ENCODE measurements at regions not wholly inside any gene's neighbourhood (a gene's known extent, or its start where the extent isn't known, plus 50 kb on each side); places are given as distances from the start of the nearest gene placed in this dataset.

DNA sequence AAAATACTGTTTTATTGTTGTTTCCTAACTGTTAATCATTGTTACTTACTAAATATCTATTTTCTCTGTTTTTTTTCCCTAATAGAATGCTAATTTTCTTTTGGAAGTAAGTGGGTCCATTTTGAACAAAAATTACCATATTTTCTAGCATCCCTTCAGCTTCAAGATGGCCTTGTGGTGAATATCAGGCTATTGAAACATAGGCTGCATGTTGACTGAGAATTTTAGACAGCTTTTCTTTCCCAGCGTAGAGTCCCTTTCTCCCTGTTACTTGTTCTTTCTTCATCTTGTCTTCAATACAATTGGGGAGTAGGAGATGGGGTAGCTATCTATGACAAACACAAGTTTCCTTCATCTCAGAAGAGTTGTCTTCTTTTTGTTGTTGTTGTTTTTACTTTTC lies 397.0 kb downstream of the DOK5 start:
- Histone ChIP-seq H3K4me1 (no peaks in the 10 kb centered on the region), H3K27me3 (no peaks in the 10 kb centered on the region), H3K36me3 (no peaks in the 10 kb centered on the region), H3K9me3 (no peaks in the 10 kb centered on the region), H3K4me3 (no peak overlapping the region), H3K27ac (no peak overlapping the region)
- TF ChIP-seq, protein P1, sequence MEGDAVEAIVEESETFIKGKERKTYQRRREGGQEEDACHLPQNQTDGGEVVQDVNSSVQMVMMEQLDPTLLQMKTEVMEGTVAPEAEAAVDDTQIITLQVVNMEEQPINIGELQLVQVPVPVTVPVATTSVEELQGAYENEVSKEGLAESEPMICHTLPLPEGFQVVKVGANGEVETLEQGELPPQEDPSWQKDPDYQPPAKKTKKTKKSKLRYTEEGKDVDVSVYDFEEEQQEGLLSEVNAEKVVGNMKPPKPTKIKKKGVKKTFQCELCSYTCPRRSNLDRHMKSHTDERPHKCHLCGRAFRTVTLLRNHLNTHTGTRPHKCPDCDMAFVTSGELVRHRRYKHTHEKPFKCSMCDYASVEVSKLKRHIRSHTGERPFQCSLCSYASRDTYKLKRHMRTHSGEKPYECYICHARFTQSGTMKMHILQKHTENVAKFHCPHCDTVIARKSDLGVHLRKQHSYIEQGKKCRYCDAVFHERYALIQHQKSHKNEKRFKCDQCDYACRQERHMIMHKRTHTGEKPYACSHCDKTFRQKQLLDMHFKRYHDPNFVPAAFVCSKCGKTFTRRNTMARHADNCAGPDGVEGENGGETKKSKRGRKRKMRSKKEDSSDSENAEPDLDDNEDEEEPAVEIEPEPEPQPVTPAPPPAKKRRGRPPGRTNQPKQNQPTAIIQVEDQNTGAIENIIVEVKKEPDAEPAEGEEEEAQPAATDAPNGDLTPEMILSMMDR (IDR thresholded peaks at IDR 0.05) = no peak
- TF ChIP-seq EP300 (IDR thresholded peaks at IDR 0.05) (no peak), POLR2A (IDR thresholded peaks at IDR 0.05) (no peak), POLR2AphosphoS5 (IDR thresholded peaks at IDR 0.05) (no peak)
- WGBS, 2 donors (ENCODE audit: low coverage in 1 of 2) = 91 to 100% methylated on average over 1 of the region's 1 CpG
- no peak for ATAC-seq

DNA sequence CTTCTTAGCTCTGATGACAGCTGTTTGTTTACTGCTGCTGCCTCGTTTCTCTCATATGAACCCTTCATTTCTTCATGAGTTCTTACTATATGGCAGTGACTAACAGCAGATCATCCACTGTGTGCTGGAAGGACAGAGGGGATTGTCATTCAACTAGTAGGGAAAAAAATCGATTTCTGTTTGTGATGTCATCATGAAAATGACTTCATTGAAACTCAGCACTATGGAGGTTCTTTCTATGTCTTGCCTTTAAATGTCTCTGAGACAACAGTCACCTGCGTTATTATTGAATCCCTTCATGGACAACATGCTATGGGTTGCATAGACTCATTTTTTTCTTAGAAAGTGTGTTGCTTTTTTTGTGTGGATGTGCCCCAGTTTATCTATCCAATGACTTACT lies 394.4 kb downstream of the DOK5 start:
- WGBS, 2 donors (ENCODE audit: low coverage in 1 of 2) = 54 to 73% methylated on average over 3 of the region's 3 CpGs
- Histone ChIP-seq H3K4me1 (no peaks in the 10 kb centered on the region), H3K9me3 (no peaks in the 10 kb centered on the region), H3K27me3 (no peaks in the 10 kb centered on the region), H3K4me3 (no peak overlapping the region), H3K36me3 (no peaks in the 10 kb centered on the region), H3K27ac (no peak overlapping the region)
- no peak for ATAC-seq
- TF ChIP-seq POLR2AphosphoS5 (IDR thresholded peaks at IDR 0.05) (no peak), EP300 (IDR thresholded peaks at IDR 0.05) (no peak), POLR2A (IDR thresholded peaks at IDR 0.05) (no peak)
- TF ChIP-seq, protein P1 (IDR thresholded peaks at IDR 0.05) = no peak

DNA sequence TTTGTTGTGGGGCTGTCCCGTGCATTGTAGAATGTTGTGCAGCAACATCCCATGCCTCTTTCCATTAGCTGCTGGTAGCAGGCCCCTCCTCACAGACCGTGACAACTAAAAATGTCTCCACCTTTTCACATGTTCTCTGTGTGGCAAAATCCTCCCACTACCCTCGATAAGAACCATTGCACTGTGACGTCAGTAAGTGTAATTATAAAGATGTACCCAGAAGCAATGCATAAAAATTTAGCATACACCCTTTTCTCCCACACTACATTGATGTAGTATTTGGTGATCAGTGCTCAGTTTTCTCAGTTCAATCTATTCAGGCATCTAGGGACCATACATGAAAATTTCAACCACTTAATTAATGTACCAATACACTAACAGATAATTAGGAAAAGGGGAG lies 389.9 kb downstream of the DOK5 start:
- ATAC-seq = no peak
- H3K36me3 ChIP-seq = no peaks in the 10 kb centered on the region
- no peaks in the 10 kb centered on the region for H3K4me1 ChIP-seq
- H3K4me3 ChIP-seq = no peak overlapping the region
- no peaks in the 10 kb centered on the region for H3K9me3 ChIP-seq
- H3K27me3 ChIP-seq = no peaks in the 10 kb centered on the region
- no peak overlapping the region for H3K27ac ChIP-seq
- TF ChIP-seq EP300 (IDR thresholded peaks at IDR 0.05) (no peak), POLR2A (IDR thresholded peaks at IDR 0.05) (no peak), POLR2AphosphoS5 (IDR thresholded peaks at IDR 0.05) (no peak)
- TF ChIP-seq, protein P1 (IDR thresholded peaks at IDR 0.05) = no peak
- 74 to 82% methylated on average over 4 of the region's 4 CpGs for WGBS, 2 donors (ENCODE audit: low coverage in 1 of 2)

DNA sequence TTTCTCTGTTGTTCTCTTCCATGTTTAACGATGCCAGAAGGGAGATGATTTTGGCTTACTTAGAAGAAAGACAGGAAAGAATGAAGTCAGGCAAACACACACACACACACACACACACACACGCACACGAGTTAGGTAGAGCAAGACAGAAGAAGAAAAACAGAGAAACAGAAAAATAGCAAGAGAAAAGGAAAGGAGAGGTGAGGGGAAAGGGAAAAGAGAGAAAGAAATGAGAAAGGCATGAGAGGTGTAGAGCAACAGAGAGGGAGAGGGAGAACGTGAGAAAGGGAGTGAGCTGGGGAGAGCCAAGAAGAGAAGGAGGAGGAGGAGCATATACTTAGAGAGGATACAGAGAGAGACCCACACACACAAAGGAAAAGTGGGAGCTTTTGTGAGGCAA lies 385.3 kb downstream of the DOK5 start:
- TF ChIP-seq POLR2AphosphoS5 (IDR thresholded peaks at IDR 0.05) = no peak
- TF ChIP-seq EP300 (IDR thresholded peaks at IDR 0.05) = no peak
- TF ChIP-seq, protein P1 (IDR thresholded peaks at IDR 0.05) = no peak
- no peak for TF ChIP-seq POLR2A (IDR thresholded peaks at IDR 0.05)
- no peaks in the 10 kb centered on the region for H3K36me3 ChIP-seq
- no peaks in the 10 kb centered on the region for H3K27me3 ChIP-seq
- no peaks in the 10 kb centered on the region for H3K9me3 ChIP-seq
- no peak for ATAC-seq
- 50 to 51% methylated on average over 1 to 3 of the region's 4 CpGs for WGBS, 2 donors (ENCODE audit: low coverage in 1 of 2)
- no peaks in the 10 kb centered on the region for H3K4me1 ChIP-seq
- no peak overlapping the region for H3K4me3 ChIP-seq
- H3K27ac ChIP-seq = no peak overlapping the region

DNA sequence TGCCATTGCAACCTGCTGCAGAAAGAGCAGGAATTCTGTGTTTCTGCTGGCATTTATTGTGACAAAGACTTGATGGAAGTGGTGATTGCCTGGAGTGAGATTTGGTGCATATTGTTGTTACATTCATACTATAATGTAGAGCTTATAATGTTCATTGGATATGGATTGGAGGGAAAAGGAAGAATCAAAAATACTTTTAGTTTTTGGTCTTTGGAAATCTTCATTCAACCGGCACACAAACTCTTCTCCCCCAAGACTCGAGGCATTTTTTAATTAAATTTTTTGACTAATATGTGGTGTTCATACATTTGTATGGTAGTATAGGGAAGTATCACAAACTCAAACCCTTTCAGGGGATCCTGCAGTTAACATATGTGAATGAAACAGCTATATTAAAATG lies 380.8 kb downstream of the DOK5 start:
- no peak overlapping the region for H3K4me3 ChIP-seq

More for the DNA sequence above, 380.8 kb downstream of the DOK5 start:
- TF ChIP-seq POLR2AphosphoS5 (IDR thresholded peaks at IDR 0.05) (no peak), POLR2A (IDR thresholded peaks at IDR 0.05) (no peak), EP300 (IDR thresholded peaks at IDR 0.05) (no peak)
- TF ChIP-seq, protein P1 (IDR thresholded peaks at IDR 0.05) = no peak
- no peak for ATAC-seq
- Histone ChIP-seq H3K4me1 (no peaks in the 10 kb centered on the region), H3K27me3 (no peaks in the 10 kb centered on the region), H3K27ac (no peak overlapping the region), H3K9me3 (no peaks in the 10 kb centered on the region), H3K36me3 (no peaks in the 10 kb centered on the region)
- 95 to 100% methylated on average over 2 of the region's 2 CpGs for WGBS, 2 donors (ENCODE audit: low coverage in 1 of 2)
